OCI-LY7 (cell line): ENCODE measurements at regions not wholly inside any gene's neighbourhood (a gene's known extent, or its start where the extent isn't known, plus 50 kb on each side); places are given as distances from the start of the nearest gene placed in this dataset.

Source experiments
- EZH2phosphoT487 ChIP-seq: fragments of 200-600 bp; sonication (generic); IDR thresholded peaks from 2 replicates; pipeline ENCODE4 v1.6.1; 2018; ENCODE audit warnings: low read depth, borderline replicate concordance, mild to moderate bottlenecking, mixed run types, antibody characterized with exemption, low read length, moderate library complexity, mixed read lengths
- TF ChIP-seq, protein P1 (sequence below): fragments of 200-600 bp; sonication (generic); conservative IDR thresholded peaks from 2 replicates; pipeline ENCODE4 v1.5.1; 2014; ENCODE audit warnings: mild to moderate bottlenecking, antibody characterized with exemption, low read length, moderate library complexity, mixed read lengths

DNA sequence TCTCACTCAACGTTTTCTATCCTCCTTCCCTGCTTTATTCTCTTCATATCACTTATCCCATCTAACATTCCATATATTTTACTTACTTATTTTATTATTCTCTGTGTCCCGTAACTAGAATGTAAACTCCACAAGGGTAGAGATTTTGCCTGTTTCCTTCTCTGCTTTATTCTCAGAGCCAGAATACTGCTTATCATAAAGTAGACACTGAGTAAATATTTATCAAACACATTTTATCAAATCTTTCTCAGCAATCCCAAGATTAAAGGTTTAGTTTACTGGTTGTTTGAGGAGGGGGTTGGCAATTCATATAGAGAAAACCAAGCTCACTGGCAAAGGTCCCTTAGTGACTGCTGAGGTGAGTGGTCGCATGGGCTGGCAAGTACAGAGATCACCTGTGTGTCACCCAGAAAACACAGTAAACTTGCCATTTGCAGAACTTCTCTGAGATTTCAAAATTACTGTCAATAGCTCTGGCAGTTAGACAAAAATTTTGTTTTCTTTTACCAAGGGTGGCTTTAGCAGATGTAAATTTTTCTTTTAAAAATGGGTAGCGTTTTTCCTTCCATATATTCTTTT, 662.4 kb downstream of the UTRN start:
- TF ChIP-seq, protein P1, sequence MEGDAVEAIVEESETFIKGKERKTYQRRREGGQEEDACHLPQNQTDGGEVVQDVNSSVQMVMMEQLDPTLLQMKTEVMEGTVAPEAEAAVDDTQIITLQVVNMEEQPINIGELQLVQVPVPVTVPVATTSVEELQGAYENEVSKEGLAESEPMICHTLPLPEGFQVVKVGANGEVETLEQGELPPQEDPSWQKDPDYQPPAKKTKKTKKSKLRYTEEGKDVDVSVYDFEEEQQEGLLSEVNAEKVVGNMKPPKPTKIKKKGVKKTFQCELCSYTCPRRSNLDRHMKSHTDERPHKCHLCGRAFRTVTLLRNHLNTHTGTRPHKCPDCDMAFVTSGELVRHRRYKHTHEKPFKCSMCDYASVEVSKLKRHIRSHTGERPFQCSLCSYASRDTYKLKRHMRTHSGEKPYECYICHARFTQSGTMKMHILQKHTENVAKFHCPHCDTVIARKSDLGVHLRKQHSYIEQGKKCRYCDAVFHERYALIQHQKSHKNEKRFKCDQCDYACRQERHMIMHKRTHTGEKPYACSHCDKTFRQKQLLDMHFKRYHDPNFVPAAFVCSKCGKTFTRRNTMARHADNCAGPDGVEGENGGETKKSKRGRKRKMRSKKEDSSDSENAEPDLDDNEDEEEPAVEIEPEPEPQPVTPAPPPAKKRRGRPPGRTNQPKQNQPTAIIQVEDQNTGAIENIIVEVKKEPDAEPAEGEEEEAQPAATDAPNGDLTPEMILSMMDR = no peak
- no peak for TF ChIP-seq EZH2phosphoT487
